Karpas-422 (cell line): ENCODE measurements at regions not wholly inside any gene's neighbourhood (a gene's known extent, or its start where the extent isn't known, plus 50 kb on each side); places are given as distances from the start of the nearest gene placed in this dataset.

ENCODE experiments used
- DNase-seq: peaks from one replicate; pipeline ENCODE4 v3.0.0-alpha.2; 2015
- H2AFZ ChIP-seq: fragments of 200-600 bp; sonication (generic); 2 replicates; pipeline ENCODE4 v1.6.1; 2014; ENCODE audit warnings: antibody characterized with exemption, low read length, mixed read lengths
- H3K27ac ChIP-seq: fragments of 200-600 bp; sonication (generic); 2 replicates; pipeline ENCODE4 v1.5.1; 2014; ENCODE audit warnings: mild to moderate bottlenecking, low read length, moderate library complexity
- H3K27me3 ChIP-seq: fragments of 200-600 bp; sonication (generic); 2 replicates; pipeline ENCODE4 v1.6.1; 2014; ENCODE audit warnings: low read length, mixed read lengths
- H3K36me3 ChIP-seq: fragments of 200-600 bp; sonication (generic); 2 replicates; pipeline ENCODE4 v1.6.1; 2014; ENCODE audit warnings: low read length, mixed read lengths; ENCODE audit not compliant: insufficient read depth
- H3K4me1 ChIP-seq: fragments of 200-600 bp; sonication (generic); 2 replicates; pipeline ENCODE4 v1.6.1; 2014; ENCODE audit warnings: mild to moderate bottlenecking, low read length, mixed read lengths
- H3K4me2 ChIP-seq: fragments of 200-600 bp; sonication (generic); 2 replicates; pipeline ENCODE4 v1.6.1; 2014; ENCODE audit warnings: low read length, low read depth, mild to moderate bottlenecking; ENCODE audit not compliant: poor library complexity, severe bottlenecking
- H3K4me3 ChIP-seq: fragments of 200-600 bp; sonication (generic); 2 replicates; pipeline ENCODE4 v1.5.1; 2014; ENCODE audit warnings: mild to moderate bottlenecking, antibody characterized with exemption, low read length, mixed read lengths
- H3K79me2 ChIP-seq: fragments of 200-600 bp; sonication (generic); 2 replicates; pipeline ENCODE4 v1.6.1; 2014; ENCODE audit warnings: mild to moderate bottlenecking, low read length, mixed read lengths
- H3K9ac ChIP-seq: fragments of 200-600 bp; sonication (generic); 2 replicates; pipeline ENCODE4 v1.6.0; 2014; ENCODE audit warnings: low read length
- H3K9me2 ChIP-seq: fragments of 200-600 bp; sonication (generic), shearing (Covaris generic); replicated peaks from 2 replicates; pipeline ENCODE4 v1.6.0; 2014; ENCODE audit warnings: mild to moderate bottlenecking, low read length, moderate library complexity; ENCODE audit not compliant: insufficient read depth
- H3K9me3 ChIP-seq: fragments of 300-700, 200-600 bp; sonication (generic); 2 replicates; pipeline ENCODE4 v1.6.1; 2014; ENCODE audit warnings: low read length, mixed read lengths
- H4K20me1 ChIP-seq: fragments of 200-600 bp; sonication (generic); 2 replicates; pipeline ENCODE4 v1.6.1; 2014; ENCODE audit warnings: mild to moderate bottlenecking, antibody characterized with exemption, low read length, low read depth; ENCODE audit not compliant: insufficient read depth

GRCh38 chr4:66193487-66193886, 523.2 kb upstream of the EPHA5 start:
- Histone ChIP-seq H3K9me2 (no peaks in the 10 kb centered on the region), H3K27me3 (no peaks in the 10 kb centered on the region), H3K4me2 (no peak overlapping the region), H3K4me1 (no peaks in the 10 kb centered on the region), H3K27ac (no peak overlapping the region), H2AFZ (no peak overlapping the region), H3K9me3 (peaks cover 33% of the 10 kb centered on the region), H3K79me2 (no peaks in the 10 kb centered on the region), H3K36me3 (no peaks in the 10 kb centered on the region), H3K9ac (no peak overlapping the region), H3K4me3 (no peak overlapping the region), H4K20me1 (no peaks in the 10 kb centered on the region)
- DNase-seq, result no peak

GRCh38 chr4:66187175-66187720, 517.0 kb upstream of the EPHA5 start:
- Histone ChIP-seq H2AFZ (no peak overlapping the region), H3K4me1 (no peaks in the 10 kb centered on the region), H3K4me2 (no peak overlapping the region), H3K27me3 (no peaks in the 10 kb centered on the region), H3K9me2 (no peaks in the 10 kb centered on the region), H3K27ac (no peak overlapping the region), H3K36me3 (no peaks in the 10 kb centered on the region), H3K79me2 (no peaks in the 10 kb centered on the region), H3K9ac (no peak overlapping the region), H3K9me3 (peaks cover 36% of the 10 kb centered on the region), H3K4me3 (no peak overlapping the region), H4K20me1 (no peaks in the 10 kb centered on the region)
- DNase-seq, result no peak

GRCh38 chr4:66186095-66186494, 515.8 kb upstream of the EPHA5 start:
- H3K27ac ChIP-seq, result no peak overlapping the region
- no peak overlapping the region for H3K4me2 ChIP-seq

GRCh38 chr4:66182636-66183035, 512.3 kb upstream of the EPHA5 start:
- Histone ChIP-seq H4K20me1 (no peaks in the 10 kb centered on the region), H3K27me3 (no peaks in the 10 kb centered on the region), H3K4me2 (no peak overlapping the region), H3K4me3 (no peak overlapping the region), H3K27ac (no peak overlapping the region), H3K9ac (no peak overlapping the region), H3K79me2 (no peaks in the 10 kb centered on the region), H3K36me3 (no peaks in the 10 kb centered on the region), H3K9me3 (peaks cover 31% of the 10 kb centered on the region), H3K9me2 (no peaks in the 10 kb centered on the region), H2AFZ (no peak overlapping the region), H3K4me1 (no peaks in the 10 kb centered on the region)
- no peak for DNase-seq

More at GRCh38 chr4:66186095-66186494, 515.8 kb upstream of the EPHA5 start:
- no peak for DNase-seq
- Histone ChIP-seq H3K9me3 (peaks cover 40% of the 10 kb centered on the region), H3K27me3 (no peaks in the 10 kb centered on the region), H3K9ac (no peak overlapping the region), H4K20me1 (no peaks in the 10 kb centered on the region), H3K4me3 (no peak overlapping the region), H3K9me2 (no peaks in the 10 kb centered on the region), H3K36me3 (no peaks in the 10 kb centered on the region), H3K79me2 (no peaks in the 10 kb centered on the region), H2AFZ (no peak overlapping the region), H3K4me1 (no peaks in the 10 kb centered on the region)

- no peak for DNase-seq
- H3K27me3 ChIP-seq, result no peaks in the 10 kb centered on the region
- no peaks in the 10 kb centered on the region for H3K79me2 ChIP-seq
- H3K4me2 ChIP-seq, result no peak overlapping the region
- no peak overlapping the region for H3K9ac ChIP-seq
- H3K27ac ChIP-seq, result no peak overlapping the region
- no peaks in the 10 kb centered on the region for H4K20me1 ChIP-seq
- H3K9me3 ChIP-seq, result peaks cover 23% of the 10 kb centered on the region
- no peak overlapping the region for H2AFZ ChIP-seq
- no peaks in the 10 kb centered on the region for H3K36me3 ChIP-seq
- H3K9me2 ChIP-seq, result no peaks in the 10 kb centered on the region
- no peaks in the 10 kb centered on the region for H3K4me1 ChIP-seq
- H3K4me3 ChIP-seq, result no peak overlapping the region
Measured at GRCh38 chr4:66178906-66179305, 508.6 kb upstream of the EPHA5 start.

- Histone ChIP-seq H3K9ac (no peak overlapping the region), H2AFZ (no peak overlapping the region)
- DNase-seq, result no peak
Measured at GRCh38 chr4:66169341-66169740, 499.1 kb upstream of the EPHA5 start.

GRCh38 chr4:66164869-66165268, 494.6 kb upstream of the EPHA5 start:
- no peak overlapping the region for H3K27ac ChIP-seq
- H4K20me1 ChIP-seq, result no peaks in the 10 kb centered on the region
- no peaks in the 10 kb centered on the region for H3K36me3 ChIP-seq
- no peak overlapping the region for H2AFZ ChIP-seq
- H3K4me3 ChIP-seq, result no peak overlapping the region
- peaks cover 49% of the 10 kb centered on the region for H3K9me3 ChIP-seq
- H3K9me2 ChIP-seq, result no peaks in the 10 kb centered on the region
- no peak overlapping the region for H3K9ac ChIP-seq
- no peaks in the 10 kb centered on the region for H3K27me3 ChIP-seq
- no peak for DNase-seq
- H3K79me2 ChIP-seq, result no peaks in the 10 kb centered on the region
- H3K4me2 ChIP-seq, result no peak overlapping the region
- H3K4me1 ChIP-seq, result no peaks in the 10 kb centered on the region

More at GRCh38 chr4:66169341-66169740, 499.1 kb upstream of the EPHA5 start:
- Histone ChIP-seq H3K36me3 (no peaks in the 10 kb centered on the region), H3K4me2 (no peak overlapping the region), H3K4me3 (no peak overlapping the region), H4K20me1 (no peaks in the 10 kb centered on the region), H3K79me2 (no peaks in the 10 kb centered on the region), H3K9me3 (peaks cover 32% of the 10 kb centered on the region), H3K4me1 (no peaks in the 10 kb centered on the region), H3K27ac (no peak overlapping the region), H3K9me2 (no peaks in the 10 kb centered on the region), H3K27me3 (no peaks in the 10 kb centered on the region)

GRCh38 chr4:66160606-66161005, 490.3 kb upstream of the EPHA5 start:
- Histone ChIP-seq H3K9ac (no peak overlapping the region), H3K79me2 (no peaks in the 10 kb centered on the region)

GRCh38 chr4:66157594-66157993, 487.3 kb upstream of the EPHA5 start:
- Histone ChIP-seq H2AFZ (no peak overlapping the region), H4K20me1 (no peaks in the 10 kb centered on the region), H3K4me3 (no peak overlapping the region), H3K79me2 (no peaks in the 10 kb centered on the region), H3K4me1 (no peaks in the 10 kb centered on the region), H3K27ac (no peak overlapping the region), H3K27me3 (no peaks in the 10 kb centered on the region), H3K9me2 (no peaks in the 10 kb centered on the region), H3K4me2 (no peak overlapping the region), H3K36me3 (no peaks in the 10 kb centered on the region), H3K9me3 (peaks cover 13% of the 10 kb centered on the region), H3K9ac (no peak overlapping the region)
- DNase-seq, result no peak

More at GRCh38 chr4:66160606-66161005, 490.3 kb upstream of the EPHA5 start:
- Histone ChIP-seq H3K4me3 (no peak overlapping the region), H3K9me2 (no peaks in the 10 kb centered on the region), H3K27me3 (no peaks in the 10 kb centered on the region), H3K27ac (no peak overlapping the region), H2AFZ (no peak overlapping the region), H4K20me1 (no peaks in the 10 kb centered on the region), H3K36me3 (no peaks in the 10 kb centered on the region), H3K9me3 (peaks cover 31% of the 10 kb centered on the region), H3K4me2 (no peak overlapping the region), H3K4me1 (no peaks in the 10 kb centered on the region)
- no peak for DNase-seq
